ENCODE measurements at regions not wholly inside any gene's neighbourhood (a gene's known extent, or its start where the extent isn't known, plus 50 kb on each side); places are given as distances from the start of the nearest gene placed in this dataset.
A peak's percentile ranks its signal among the peaks of the same experiment; 100 is the strongest.

DNA sequence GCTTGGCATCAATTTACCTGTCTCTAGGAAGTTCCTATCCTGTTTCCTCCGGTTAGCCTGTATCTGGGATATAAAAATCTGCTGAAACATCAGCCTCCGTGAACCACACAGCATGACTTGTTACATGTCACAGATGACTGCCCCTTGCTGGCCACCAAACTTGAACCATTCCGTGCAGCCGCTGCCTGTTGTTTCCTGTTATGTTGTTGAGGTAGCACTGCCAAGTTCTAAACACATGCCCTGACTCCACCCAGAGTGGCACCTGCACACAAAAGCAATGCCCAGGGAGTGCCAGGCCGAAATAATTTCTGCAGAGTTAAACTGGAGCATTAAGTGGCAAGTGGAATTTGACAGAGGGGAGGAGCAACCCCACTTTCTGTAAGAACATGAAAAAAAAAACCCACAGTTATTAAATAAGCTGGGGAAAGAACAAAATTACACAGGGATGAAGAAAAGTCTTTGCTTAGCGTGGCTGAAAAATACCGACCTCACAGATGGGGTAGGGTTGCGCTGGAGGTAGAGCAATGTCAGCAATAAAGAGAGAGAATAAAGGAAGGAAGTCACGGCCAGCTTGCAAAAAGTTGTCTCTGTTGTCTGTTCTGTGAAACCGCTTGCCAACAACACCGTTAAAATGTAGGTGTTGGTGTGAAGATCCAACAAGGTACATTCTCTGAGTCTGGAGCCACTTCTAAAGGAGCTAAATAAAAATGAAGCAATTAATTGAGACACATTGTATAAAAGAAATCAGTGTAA lies 174.6 kb upstream of the CDH13 start:
- TF ChIP-seq, protein P1, sequence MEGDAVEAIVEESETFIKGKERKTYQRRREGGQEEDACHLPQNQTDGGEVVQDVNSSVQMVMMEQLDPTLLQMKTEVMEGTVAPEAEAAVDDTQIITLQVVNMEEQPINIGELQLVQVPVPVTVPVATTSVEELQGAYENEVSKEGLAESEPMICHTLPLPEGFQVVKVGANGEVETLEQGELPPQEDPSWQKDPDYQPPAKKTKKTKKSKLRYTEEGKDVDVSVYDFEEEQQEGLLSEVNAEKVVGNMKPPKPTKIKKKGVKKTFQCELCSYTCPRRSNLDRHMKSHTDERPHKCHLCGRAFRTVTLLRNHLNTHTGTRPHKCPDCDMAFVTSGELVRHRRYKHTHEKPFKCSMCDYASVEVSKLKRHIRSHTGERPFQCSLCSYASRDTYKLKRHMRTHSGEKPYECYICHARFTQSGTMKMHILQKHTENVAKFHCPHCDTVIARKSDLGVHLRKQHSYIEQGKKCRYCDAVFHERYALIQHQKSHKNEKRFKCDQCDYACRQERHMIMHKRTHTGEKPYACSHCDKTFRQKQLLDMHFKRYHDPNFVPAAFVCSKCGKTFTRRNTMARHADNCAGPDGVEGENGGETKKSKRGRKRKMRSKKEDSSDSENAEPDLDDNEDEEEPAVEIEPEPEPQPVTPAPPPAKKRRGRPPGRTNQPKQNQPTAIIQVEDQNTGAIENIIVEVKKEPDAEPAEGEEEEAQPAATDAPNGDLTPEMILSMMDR (conservative IDR thresholded peaks at IDR 0.05; ENCODE audit: low read depth, low read length): no peak
- no peak overlapping the region for H3K4me3 ChIP-seq (ENCODE audit: low read length)
- no peak for DNase-seq (ENCODE audit: low read depth)

DNA sequence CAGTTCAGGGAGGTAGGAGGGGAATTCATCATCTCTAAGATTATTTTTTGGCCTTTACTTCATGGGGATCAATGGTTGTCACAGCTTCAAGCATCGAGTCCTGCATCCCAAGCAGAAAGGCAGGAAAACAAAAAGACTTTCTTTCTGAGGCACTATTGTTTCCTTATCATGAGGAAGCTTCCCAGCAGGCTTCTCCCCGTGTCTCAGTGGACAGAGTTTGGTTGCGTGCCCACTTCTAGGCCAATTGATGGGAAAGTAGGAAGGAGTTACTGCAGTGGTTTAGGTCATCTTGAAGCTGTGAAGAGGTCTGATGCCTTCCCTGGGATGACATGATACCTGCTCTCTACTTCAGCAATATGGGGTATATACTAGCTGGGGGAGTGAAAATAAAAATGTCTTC lies 175.3 kb upstream of the CDH13 start:
- TF ChIP-seq, protein P1 (conservative IDR thresholded peaks at IDR 0.05; ENCODE audit: low read depth, low read length): no peak
- no peak overlapping the region for H3K4me3 ChIP-seq (ENCODE audit: low read length)
- no peak for DNase-seq (ENCODE audit: low read depth)

- no peak for DNase-seq (ENCODE audit: low read depth)
- H3K4me3 ChIP-seq (ENCODE audit: low read length): no peak overlapping the region
- TF ChIP-seq, protein P1 (conservative IDR thresholded peaks at IDR 0.05; ENCODE audit: low read depth, low read length): no peak
These were observed 186.4 kb upstream of the CDH13 start for GRCh38 chr16:82440336-82440735.

DNA sequence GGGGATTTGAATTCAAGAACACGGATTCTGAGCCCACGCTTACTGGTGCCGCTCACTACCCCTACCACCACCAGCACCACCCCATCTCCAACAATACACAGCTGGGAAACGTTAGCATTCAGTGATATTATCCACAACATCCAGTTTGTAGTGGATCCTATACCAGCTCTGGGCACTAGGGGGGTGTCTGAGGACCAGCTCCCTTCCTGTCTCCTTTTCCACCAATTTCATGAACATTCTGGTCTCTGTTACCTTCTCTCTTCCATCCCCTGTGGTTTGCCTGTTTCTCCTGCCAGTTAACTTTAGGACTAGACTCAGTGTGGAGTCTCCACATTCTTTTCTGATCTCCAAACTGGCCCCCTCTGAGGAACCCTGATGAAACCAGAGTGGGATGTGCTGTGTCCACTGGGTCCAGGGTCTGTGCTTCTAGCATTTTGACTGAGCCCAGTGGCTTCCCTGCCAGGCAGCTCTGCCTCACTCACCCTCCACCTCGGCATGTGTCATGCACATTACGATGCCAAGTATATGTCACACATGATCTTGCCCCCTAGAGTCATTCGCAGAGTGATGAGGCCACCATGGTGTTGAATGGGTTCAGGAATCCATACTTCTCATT lies 187.0 kb upstream of the CDH13 start:
- H3K4me3 ChIP-seq (ENCODE audit: low read length): no peak overlapping the region
- no peak for DNase-seq (ENCODE audit: low read depth)
- TF ChIP-seq, protein P1 (conservative IDR thresholded peaks at IDR 0.05; ENCODE audit: low read depth, low read length): peak; percentile 66

GRCh38 chr16:82433042-82433441 lies 193.7 kb upstream of the CDH13 start:
- no peak overlapping the region for H3K4me3 ChIP-seq (ENCODE audit: low read length)
- TF ChIP-seq, protein P1 (conservative IDR thresholded peaks at IDR 0.05; ENCODE audit: low read depth, low read length): no peak
- no peak for DNase-seq (ENCODE audit: low read depth)

DNA sequence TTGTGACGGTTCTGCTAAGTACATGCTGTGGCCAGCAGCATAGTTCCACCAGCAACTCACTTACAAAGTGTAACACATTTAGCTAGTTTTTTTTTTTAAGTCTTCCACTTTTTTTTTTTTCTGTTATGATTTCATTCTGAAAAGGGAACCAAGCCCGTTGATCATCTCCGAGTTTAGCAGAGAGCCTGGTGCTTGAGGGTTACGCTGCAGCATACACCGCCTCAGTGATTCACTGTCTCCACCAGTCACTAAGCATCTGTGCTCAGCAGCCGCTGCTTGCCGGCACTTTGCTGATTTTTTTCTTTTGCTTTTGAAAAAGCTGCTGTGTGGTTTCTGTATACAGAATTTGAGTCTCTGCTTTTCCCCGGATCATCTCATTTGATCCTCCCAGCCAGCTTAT lies 194.5 kb upstream of the CDH13 start:
- H3K4me3 ChIP-seq (ENCODE audit: low read length): no peak overlapping the region
- no peak for DNase-seq (ENCODE audit: low read depth)
- TF ChIP-seq, protein P1 (conservative IDR thresholded peaks at IDR 0.05; ENCODE audit: low read depth, low read length): no peak

DNA sequence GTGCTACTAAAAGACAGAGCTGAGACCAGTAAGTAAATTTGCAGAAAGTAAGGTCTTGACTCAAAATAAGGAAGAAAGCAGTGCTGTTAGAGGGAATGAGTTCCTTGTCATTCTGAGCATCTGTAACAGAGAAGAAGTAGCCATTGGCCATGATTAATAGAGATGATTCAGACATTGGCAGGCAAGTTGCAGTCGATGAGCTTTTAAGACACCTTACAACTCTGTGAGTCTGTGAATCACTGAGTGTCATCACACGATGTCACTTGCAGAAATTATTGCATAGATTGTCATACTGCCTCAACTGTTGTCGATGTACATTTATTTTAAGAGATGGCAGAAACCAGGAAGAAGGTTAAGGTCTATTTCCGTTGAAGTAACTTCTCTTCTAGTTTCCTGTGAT lies 201.1 kb upstream of the CDH13 start:
- DNase-seq (ENCODE audit: low read depth): no peak
- H3K4me3 ChIP-seq (ENCODE audit: low read length): no peak overlapping the region
- TF ChIP-seq, protein P1 (conservative IDR thresholded peaks at IDR 0.05; ENCODE audit: low read depth, low read length): no peak

Measured in retinal pigment epithelial cell (primary cell).